Germinal center (tissue), 1 donor: ENCODE measurements at regions not wholly inside any gene's neighbourhood (a gene's known extent, or its start where the extent isn't known, plus 50 kb on each side); places are given as distances from the start of the nearest gene placed in this dataset.

ENCODE experiments used
- DNase-seq: peaks from one replicate; pipeline ENCODE4 v3.0.0; 2012; ENCODE audit warnings: mixed read lengths, low spot score

DNA sequence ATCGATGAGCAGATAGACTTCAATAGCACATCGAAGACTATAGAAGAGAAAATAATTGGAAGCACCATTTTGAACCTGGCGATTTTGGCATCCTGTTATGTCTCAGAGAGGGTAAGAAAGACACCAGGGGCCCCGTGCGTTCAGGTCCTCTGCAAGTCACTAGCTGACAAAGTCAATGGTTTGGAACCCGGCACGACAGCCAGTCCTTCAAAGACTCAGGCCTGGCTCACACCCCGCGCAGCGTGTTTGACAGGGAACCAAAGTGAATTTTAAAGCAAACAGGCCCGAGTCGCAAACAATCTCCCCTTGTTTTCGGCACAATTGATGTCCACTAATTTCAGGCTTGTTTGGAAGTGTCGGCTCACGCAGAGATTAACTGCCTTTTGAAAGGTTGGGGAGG lies 716.6 kb downstream of the BRD1 start:
- no peak for DNase-seq

DNA sequence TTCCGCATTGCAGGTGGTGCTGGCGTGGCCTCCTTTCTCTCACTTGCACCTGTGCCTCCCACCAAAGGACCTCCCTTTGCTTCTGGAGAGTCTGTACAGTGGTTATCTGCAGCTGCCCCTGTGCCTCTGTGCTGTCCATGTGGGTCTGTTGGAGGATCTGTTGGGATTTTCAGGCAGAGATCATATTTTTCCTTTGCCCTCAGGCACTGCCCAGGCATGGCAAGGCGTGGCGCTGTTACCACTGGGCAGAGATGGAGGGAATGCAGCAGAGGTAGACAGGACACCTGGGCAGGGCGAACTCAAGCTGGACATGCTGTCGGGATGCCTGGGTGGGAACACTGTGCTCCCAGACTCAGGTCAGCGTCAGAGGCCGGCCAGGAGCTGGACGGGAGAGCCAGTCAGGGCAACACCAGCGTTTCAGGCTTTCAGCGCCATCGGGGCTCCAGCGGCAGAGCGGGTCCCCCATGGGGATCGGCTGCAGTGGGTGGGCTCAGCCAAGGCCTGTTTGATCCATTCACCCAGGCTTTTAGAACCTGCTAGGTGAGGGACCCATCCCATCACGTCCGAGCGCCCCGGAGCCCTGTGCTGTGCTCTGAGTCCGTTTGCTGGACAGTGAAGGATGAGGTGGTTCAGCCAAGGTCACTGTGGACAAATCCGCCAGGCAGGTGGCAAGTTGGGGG lies 718.9 kb downstream of the BRD1 start:
- no peak for DNase-seq

DNA sequence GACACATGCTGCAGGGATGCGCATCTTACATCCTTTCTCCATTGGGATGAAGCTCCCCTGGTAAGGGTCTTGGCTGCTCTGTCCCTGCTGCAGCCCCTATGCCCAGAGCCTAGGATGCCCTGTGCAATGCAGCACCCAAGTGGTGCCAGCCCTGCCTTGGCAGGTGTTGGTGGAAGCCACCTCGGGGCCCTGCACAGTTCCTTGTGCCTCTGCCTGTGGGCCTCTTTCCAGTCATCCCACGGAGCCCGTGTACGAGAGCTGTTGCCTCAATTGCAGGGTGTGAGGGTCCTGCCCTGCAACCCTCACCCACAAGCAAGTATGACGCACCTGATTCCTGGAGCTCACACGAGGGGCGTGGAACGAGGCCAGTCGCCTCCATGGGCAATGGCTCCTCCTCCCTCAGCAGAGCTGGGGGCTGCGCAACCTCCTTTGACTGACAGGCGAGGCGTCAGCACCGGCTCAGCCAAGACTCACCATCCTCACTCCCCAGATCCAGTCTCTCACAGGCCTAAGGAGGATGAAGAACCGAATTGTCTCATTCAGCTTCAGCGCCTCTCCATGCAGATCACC lies 719.6 kb downstream of the BRD1 start:
- no peak for DNase-seq

DNA sequence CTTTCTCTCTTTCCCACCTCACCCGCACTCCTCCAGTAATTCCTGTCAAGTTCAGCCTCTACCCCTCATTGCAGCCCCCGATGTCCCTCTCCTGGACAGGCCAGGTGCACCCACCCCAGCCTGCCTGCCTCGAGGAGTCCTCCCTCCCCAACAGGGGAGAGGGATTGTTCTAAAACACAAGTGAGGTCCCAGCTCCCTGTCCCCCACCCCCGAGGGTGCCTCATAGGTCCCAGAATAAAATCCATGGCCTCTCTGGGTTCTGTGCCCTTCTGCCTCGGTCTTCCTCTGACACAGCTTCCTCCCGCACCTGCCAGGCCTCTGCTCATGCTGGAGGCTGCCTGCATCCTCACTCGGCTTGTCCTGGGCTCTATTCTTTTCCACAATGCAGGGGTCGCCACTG lies 720.1 kb downstream of the BRD1 start:
- DNase-seq = no peak

DNA sequence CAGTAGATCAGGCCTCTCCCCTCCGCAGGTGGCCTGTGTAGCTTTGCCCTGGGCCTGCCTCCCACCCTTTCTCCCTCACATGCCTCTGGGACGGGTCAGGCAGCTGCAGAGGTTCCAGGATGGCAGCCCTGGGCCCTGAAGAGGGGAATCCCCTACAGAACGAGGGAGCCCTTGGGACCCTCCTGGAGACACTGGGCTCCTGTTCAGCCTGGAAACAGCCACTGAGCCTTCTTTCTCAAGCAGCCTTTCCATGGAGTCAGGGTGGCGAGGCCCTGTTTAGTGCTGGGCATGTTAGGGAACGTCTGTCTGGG lies 720.9 kb downstream of the BRD1 start:
- no peak for DNase-seq

DNA sequence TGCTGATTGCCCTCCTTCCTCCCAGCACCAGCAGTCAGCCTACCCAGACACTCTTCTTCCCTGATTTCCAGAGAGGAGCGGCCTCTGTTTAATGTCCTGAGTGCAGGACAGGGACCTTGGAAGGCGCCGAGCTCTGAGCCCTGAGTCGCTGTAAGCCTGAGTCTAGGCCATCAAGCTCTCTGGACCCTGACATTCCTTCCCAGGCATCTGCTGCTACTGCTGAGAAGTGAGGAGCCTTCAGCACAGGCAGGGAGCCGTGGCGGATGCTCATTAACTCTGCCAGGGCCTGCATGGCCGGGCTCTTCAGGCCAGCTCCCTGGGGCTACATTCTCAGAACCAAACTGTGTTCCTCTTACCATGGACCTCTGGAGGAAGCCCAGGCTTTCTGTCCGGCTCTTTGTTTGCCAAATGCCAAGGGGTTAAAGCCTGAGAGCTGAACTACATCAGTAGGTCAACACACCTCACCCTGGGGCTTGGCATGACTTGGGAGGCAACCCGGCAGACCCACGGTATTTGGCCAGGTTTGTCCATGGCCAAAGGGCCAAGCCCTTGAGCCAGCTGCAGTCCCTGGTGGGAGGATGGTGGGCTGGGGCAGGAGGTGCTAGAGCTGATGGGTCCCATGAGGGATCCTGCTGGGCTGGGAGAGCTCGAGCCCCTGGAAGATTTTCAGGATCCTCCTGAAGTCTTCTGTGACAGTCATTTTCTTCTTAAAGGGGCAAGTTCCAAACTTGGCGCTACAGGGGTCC lies 721.4 kb downstream of the BRD1 start:
- DNase-seq = no peak

DNA sequence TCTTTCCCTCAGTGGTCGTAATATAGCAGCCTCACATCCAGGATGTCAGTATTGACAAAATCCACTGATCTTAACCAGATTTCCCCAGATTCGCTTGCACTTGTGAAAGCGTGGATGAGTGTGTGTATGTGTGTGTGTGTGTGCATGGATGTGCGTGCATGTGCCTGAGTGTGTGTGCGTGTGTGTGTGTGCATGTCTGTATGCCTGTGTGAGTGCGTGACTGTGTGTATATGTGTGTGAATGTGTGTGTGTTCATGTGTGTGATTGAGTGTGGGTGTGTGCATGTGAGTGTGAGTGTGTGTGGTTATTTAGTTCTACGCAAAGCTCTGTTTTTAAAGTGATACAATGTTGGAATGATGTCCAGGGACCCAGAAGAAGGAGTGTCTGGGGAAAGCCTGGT lies 723.2 kb downstream of the BRD1 start:
- DNase-seq = no peak

DNA sequence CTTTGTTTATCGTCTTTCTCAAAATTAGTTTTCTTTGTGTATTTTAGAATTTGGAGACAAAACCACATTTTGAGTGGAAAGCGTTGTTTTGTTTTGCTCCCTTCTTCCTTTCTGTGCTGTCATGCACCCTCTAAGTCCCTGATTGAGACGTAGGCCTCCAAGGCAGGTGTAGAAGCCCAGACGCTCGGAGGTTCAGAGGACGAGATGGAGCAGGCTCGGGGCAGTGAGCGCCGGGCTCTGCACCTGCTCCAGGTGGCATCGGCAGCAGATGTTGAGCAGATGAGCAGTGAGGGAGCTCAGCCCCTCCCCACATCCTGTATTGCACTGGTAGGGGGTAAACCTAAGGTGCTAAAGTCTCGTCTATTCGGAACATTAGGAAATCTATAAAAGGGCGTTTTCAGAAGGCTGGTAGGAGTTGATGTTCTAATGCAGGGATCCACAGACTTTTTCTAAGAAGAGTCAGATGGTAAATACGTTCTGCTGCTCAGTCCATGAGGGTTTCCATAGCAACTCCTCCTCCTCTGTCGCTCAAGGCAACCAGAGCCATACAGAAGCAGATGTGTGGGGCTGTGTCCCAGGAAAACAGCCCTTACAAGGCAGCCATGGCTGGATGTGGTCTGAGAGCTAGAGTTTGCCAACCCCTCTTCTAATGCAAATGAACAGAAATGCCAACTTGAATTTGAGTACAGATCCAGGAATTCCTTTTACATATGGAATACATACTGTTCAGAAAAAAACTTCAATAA lies 724.2 kb downstream of the BRD1 start:
- DNase-seq = no peak

DNA sequence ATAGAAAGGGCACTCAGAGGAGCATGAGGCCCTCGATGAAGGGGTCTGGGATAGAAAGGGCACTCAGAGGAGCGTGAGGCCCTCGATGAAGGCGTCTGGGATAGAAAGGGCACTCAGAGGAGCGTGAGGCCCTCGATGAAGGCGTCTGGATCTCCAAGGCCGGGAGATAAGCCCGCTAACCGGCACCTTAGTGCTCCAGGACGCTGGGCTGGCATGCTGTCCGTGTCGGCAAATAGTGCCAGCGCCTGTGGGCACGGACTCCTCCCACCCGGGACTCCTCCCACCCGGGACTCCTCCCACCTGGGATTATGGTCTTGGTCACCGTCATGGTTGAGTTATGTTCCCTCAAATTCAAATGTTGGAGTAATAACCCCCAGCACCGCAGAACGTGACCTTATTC lies 725.3 kb downstream of the BRD1 start:
- DNase-seq = no peak

DNA sequence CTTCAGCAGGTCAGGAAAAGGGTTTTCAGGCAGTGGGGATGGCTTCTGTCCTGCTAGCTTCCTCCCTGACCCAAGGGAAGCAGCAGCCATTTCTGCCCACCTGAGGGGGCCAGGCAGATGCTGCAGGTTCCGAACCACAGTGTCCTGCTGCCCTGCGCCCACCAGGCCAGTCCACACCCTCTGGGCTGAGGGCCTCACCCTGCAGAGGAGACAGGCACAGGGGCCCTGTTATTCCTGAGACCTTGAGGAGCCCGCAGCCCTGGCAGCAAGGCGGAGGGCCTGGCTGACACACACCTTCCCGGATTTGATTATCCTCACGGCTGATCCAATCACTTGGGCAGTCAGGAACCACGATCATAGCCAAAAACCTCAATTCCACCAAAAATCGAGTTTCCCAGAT lies 725.8 kb downstream of the BRD1 start:
- no peak for DNase-seq

DNA sequence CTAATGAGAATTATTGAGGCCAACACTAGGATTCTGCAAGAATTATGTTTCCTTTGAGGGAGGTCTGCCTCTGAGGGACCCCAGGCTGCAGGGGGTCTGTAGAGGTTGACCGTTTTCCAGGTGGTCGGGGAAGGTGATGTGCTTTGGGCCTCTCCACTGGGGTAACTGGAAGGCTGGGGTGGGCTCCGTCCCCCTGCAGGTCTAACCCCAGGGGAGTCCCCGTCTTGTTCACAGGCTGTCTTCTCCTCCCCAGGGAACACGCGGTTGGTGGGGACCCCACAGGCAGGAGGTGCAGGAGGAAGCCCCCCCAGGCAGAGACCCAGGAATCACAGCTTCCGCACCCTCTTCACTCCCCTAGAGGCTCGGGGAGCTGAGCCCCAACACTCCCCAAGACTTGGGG lies 726.4 kb downstream of the BRD1 start:
- no peak for DNase-seq

DNA sequence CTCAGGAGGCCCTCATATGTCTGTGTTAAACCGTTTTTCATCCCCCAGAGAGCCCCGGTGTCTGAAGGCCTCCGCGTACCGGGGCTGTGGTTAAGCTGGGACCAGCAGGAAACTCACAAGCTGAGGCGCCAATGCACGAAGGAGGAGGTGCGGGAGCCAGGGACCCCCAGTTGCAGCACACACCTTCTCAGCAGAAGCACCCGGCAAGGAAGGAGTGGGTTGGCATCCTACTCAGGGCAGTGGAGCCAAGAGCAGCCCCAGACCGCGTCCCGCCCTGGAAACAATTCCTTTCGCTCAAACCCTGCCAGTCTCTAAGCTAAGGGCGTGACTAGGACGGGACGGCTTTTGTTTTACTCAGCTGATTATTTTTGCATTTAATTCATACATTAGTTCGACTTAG lies 726.9 kb downstream of the BRD1 start:
- DNase-seq = no peak

DNA sequence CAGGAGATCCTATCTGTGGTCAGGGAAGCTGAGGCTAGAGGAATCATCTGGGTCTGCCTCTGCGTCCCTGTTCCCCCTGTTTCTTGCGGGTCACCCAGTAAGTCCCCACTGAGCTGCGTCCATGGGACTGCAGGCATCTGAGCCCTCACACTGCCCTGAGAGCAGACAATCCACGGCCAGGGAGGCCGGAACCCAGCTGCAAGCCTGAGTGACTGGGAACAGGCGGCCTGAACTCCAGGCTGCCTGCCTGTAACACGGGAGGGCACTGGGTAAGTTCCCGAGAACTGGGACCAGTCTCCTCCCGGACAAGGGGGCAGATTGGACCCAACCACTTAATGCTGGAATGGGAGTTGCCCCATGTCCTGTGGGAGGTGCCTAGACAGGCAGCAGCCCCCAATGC lies 727.4 kb downstream of the BRD1 start:
- no peak for DNase-seq

DNA sequence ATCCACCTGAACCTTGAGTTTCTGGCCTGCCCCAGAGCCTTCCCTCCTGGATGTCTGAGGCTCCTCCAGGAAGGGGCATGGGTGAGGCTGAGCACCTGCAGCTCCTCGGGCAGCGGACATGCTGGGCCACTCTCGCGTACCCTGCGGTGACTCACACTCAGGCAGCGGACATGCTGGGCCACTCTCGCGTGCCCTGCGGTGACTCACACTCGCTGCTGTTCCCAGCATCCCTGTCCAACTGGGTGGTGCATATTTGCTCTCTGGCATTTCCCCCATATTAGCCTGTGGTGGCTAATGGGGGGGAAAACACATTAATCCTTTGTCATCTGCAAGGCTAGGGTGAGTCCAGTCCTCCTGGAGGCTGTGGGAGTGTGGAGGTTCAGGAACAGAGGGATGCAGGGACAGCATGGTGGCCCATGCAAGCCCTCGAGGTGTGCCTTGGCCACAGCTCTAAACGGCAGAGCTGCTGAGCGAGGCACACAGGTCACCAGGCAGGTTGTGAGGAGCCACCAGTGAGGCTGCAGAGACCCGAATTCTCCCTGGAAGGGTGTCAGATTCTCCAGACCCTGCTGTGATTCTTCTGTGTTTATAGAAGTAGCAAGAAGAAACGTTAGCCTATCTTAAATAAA lies 728.1 kb downstream of the BRD1 start:
- no peak for DNase-seq

DNA sequence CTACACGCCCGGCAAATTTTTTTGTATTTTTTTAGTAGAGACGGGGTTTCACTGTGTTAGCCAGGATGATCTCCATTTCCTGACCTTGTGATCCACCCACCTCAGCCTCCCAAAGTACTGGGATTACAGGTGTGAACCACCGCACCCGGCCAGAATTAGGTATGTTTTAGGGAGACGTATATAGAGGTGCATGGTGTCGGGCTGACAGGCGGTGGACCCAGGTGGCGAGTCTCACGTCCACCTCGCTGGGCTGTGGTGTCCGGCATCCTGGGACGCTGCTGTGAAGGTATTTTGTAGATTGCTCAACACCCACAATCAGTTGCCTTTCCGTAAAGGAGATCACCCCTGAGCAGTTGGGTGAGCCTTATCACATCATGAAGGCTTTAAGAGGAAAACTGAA lies 728.6 kb downstream of the BRD1 start:
- no peak for DNase-seq

DNA sequence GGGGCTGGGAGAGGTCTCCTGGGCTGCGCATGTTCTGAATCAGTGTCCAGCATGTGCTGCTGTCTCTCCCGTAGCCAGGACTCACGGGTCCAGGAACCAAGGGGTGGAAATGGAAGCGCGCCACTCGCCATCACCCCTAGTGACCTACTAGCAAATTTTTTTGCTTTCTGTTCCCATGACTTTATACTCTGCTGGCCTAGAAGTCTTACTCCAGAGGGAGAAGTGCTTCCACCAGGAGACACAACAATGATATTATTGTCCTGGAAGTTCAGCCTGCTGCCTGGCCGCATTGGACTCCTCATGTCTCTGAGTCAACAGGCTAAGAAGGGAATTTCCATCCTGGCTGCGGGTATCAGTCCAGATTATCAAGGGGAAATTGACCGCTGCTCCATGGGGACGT lies 729.7 kb downstream of the BRD1 start:
- no peak for DNase-seq

DNA sequence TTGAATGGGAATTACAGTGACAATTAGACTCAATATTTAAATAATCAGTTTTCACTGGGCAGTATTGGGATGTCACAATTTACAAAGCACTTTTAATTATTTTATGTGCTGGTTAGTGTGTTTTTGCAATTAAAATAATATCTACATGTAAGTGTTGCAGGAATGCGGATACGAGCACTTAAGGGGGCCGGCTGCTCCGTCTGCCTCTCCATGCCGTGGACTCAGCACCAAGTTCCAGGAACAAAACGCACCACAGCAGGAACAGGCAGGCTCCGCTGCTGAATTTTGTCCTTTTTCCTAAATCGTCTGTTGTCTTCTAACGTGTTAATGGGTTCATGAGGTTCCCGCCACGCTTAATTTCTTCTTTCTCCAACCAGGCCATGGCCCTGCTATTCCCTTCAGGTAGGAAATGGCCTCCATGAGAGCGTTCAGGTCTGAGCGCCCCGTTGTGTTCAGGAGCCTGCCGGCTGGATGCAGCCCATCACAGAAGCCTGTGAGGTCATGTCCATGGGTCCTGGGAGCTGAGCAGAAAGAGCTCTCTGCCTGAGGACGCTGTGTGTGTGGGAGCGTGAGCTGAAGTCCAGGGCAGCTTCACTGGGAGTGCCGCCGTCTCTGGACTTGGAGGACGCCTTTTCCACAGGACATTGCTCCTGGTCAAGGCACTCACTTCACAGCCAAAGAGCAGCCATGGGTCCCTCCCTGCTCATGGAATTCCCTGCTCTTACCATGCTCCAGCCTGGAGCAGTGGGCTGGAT lies 730.3 kb downstream of the BRD1 start:
- DNase-seq = no peak

DNA sequence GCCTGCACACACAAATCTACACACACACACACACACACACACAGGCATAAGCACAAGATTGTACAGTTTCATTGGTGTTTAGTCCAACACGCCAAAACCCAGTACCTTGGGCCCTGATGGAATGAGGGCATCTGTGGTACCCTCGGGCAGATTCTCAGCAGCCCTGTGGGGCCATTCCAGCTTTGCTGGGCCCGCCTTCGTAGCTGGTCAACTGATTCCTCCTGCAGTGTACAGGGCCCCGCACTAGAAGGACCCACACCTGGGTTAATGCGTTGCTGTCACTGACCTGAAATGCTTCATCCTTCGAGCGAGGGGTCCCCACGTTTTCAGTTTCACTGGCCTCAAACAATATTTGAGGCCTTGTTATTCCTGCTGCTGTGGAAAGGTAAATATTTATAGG lies 731.2 kb downstream of the BRD1 start:
- DNase-seq = no peak

DNA sequence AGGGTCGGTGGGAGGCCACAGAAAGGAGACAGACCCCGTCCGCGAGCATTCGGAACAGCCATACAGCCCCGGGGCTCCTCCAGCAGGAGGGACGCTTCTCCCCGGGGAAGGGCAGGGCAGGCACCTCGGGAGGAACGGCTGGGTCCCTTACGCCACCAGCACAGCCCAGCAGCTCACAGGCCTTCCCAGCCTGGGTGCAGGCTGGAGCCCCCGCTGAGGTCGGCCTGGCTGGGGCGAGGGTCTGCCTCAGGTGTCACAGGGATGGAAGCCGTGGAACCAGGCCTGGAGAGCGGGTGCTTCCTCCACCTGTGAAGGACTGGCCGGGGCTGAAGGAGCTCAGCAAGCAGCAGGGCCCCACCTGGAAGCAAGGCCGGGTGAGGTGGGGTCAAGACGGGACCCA lies 732.3 kb downstream of the BRD1 start:
- no peak for DNase-seq

DNA sequence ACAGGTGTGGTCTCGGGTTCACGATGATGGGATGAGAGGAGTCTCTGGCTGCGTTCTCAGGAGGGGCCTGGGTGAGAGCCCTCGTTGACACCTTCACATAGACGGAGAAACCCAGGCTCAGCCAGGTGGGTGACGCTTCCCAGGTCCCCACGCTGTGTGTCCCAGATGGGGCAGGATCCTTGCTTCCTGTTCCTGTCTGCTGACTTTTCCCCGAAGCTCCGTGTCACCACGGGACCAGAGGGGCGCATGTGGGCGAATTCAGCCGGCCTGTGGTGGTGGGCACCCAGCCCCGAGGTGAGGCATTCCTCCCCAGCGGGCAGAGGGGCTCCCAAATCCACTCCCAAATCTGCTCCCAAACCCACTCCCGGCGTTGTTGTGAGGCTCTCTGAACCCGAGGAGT lies 732.8 kb downstream of the BRD1 start:
- no peak for DNase-seq

DNA sequence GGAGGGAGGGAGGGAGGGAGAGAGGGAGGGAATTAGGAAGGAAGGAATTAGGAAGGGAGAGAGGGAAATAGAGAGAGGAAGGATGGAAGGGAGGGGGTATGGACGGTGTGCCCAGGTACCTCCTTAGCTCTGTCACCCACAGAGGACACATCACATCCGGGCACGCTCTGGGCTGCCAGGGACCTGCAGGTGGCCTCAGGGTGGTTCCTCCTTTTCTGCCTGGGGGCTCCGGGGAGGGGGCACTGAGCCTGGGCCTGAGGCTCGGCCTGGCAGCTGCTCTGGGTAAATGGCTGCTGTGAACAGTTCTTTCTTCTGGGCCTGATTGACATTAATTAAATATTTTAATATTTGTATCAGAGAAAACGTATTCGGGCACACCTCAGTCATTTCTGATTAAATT lies 733.5 kb downstream of the BRD1 start:
- DNase-seq = no peak
